Lower leg skin (tissue), 4 donors: ENCODE measurements at regions not wholly inside any gene's neighbourhood (a gene's known extent, or its start where the extent isn't known, plus 50 kb on each side); places are given as distances from the start of the nearest gene placed in this dataset.

ENCODE experiments used
- DNase-seq, 2 donors: peaks; one replicate each; pipeline ENCODE4 v3.0.0-alpha.2; 2019; ENCODE audit warnings: low spot score in 2 of 2
- H3K4me3 ChIP-seq: fragments of 200-600 bp; sonication (generic); 2 replicates; pipeline ENCODE4 v1.5.1; 2017; ENCODE audit warnings: mild to moderate bottlenecking, low read depth; ENCODE audit not compliant: poor library complexity, severe bottlenecking
- CTCF ChIP-seq, 3 donors: fragments of 450-650 bp; IDR thresholded peaks; one replicate each; pipeline ENCODE4 v1.5.1; 2016; ENCODE audit warnings: antibody characterized with exemption in 3 of 3, mild to moderate bottlenecking in 3 of 3, moderate library complexity in 2 of 3
- POLR2A ChIP-seq, 2 donors: fragments of 450-650 bp; IDR thresholded peaks; one replicate each; pipeline ENCODE4 v1.6.1; 2016 to 2017; ENCODE audit warnings: antibody characterized with exemption in 2 of 2, mild to moderate bottlenecking in 1 of 2, moderate library complexity in 1 of 2
- WGBS, 2 donors: methylation state at CpG; one replicate each; pipeline ENCODE4 v1.1.5; 2018; 5-methylcytosine and 5-hydroxymethylcytosine counted together
- intact Hi-C: fragments of 100-400 bp; cut with DNase I; formaldehyde crosslinking; loops from one replicate; pipeline ENCODE4 v1.15.0; 2023; ENCODE audit warnings: low total_unique reads

DNA sequence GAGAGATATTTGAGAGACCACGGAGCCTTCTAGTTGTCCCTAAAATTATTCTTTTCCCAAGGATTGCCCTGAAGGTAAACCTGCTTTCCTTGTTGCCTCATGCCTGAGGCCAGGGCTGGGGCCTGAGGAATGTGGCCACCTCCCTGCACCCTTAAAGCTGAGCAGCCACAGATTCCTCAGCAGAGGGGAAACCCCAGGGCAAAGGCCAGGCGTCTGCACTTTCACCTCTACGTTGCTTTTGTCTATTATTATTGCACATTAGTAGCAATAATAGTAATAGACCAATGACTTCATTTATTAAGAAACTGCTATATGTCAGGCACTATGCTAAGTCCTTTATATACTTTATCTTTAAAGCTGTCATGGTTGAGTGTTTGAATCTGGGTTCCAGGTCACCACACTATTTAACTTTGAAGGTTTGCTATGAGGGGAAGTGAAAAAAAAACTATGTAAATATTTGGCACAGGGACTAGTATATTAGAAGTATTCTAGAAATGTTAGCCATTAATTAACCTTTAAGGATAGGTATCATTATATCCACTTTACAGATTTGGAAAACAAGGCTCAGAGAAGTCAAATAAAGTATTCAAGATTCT, 104.2 kb downstream of the LRRC30 start:
- no peak for DNase-seq
- 53 to 70% methylated on average over 3 of the region's 3 CpGs for WGBS, 2 donors
- TF ChIP-seq CTCF (IDR thresholded peaks at IDR 0.05) (no peak), POLR2A (IDR thresholded peaks at IDR 0.05) (no peak)
- H3K4me3 ChIP-seq: no peak overlapping the region
- intact Hi-C loops: no loop called here

GRCh38 chr18:7336623-7337022, 105.7 kb downstream of the LRRC30 start:
- no peak overlapping the region for H3K4me3 ChIP-seq
- DNase-seq: no peak
- intact Hi-C loops: no loop called here
- WGBS, 2 donors: 32 to 50% methylated on average over 1 of the region's 1 CpG
- no peak for TF ChIP-seq CTCF (IDR thresholded peaks at IDR 0.05)
- no peak for TF ChIP-seq POLR2A (IDR thresholded peaks at IDR 0.05)

GRCh38 chr18:7338846-7339245, 108.0 kb downstream of the LRRC30 start:
- no peak for DNase-seq
- no peak overlapping the region for H3K4me3 ChIP-seq
- intact Hi-C loops: no loop called here
- TF ChIP-seq CTCF (IDR thresholded peaks at IDR 0.05) (no peak), POLR2A (IDR thresholded peaks at IDR 0.05) (no peak)
- WGBS, 2 donors: 74 to 88% methylated on average over 2 of the region's 2 CpGs

DNA sequence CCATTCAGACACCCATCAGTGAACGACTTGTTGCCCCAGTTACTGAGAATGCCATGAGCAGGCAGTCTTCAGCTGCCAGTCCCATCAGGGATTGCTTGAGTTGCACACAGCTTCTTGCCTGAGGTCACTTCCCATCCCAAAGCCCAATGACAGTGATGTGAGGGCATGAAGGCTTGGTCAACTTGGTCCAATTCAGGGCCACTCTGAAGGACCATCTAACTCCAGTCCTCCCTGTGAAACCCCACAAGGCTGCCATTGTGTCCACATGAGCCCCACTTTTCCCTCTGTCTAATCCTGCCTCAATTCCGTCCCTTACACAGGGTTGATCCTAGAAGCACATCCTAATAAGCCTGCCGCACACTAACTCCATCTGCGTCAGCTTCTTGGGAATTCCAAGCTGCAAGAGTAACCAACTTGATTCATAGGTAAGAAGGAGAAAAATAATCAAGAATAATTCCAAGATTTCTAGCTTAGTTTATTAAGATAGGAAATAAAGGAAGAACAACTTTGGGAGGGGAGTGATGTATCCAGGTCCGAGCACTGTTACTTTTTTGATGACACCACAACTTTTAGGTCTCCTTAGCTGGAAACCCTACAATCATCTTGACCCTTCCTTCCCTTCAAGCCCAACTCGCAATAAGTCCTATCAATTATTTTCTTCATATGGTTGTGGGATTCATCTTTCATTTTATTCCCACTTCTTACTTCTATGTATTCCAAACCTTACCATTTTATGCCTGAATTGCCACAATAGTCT, 110.9 kb downstream of the LRRC30 start:
- DNase-seq: no peak
- intact Hi-C loops: no loop called here
- H3K4me3 ChIP-seq: no peak overlapping the region
- WGBS, 2 donors: 90 to 93% methylated on average over 6 of the region's 6 CpGs
- no peak for TF ChIP-seq CTCF (IDR thresholded peaks at IDR 0.05)
- no peak for TF ChIP-seq POLR2A (IDR thresholded peaks at IDR 0.05)

GRCh38 chr18:7349181-7349837, 118.4 kb downstream of the LRRC30 start:
- intact Hi-C loops: no loop called here
- no peak for TF ChIP-seq POLR2A (IDR thresholded peaks at IDR 0.05)
- TF ChIP-seq CTCF (IDR thresholded peaks at IDR 0.05): no peak
- no peak overlapping the region for H3K4me3 ChIP-seq
- WGBS, 2 donors: 91 to 95% methylated on average over 6 of the region's 6 CpGs
- DNase-seq: no peak
